Cerebellar nuclear complex (tissue), 1 donor: ENCODE measurements at regions not wholly inside any gene's neighbourhood (a gene's known extent, or its start where the extent isn't known, plus 50 kb on each side); places are given as distances from the start of the nearest gene placed in this dataset.

Source experiments
- DNase-seq, 2 experiments: peaks; one replicate each; lab custom pipeline; 2025; lab: John Stamatoyannopoulos, UW

GRCh38 chr7:50209461-50210135 lies 94.9 kb upstream of the IKZF1 start:
- DNase-seq, result no peak

- no peak for DNase-seq
These were observed 96.0 kb upstream of the IKZF1 start for GRCh38 chr7:50208378-50208982.

- no peak for DNase-seq
These were observed 96.7 kb upstream of the IKZF1 start for GRCh38 chr7:50207686-50208255.

- no peak for DNase-seq
These were observed 97.3 kb upstream of the IKZF1 start for GRCh38 chr7:50207251-50207564.

DNA sequence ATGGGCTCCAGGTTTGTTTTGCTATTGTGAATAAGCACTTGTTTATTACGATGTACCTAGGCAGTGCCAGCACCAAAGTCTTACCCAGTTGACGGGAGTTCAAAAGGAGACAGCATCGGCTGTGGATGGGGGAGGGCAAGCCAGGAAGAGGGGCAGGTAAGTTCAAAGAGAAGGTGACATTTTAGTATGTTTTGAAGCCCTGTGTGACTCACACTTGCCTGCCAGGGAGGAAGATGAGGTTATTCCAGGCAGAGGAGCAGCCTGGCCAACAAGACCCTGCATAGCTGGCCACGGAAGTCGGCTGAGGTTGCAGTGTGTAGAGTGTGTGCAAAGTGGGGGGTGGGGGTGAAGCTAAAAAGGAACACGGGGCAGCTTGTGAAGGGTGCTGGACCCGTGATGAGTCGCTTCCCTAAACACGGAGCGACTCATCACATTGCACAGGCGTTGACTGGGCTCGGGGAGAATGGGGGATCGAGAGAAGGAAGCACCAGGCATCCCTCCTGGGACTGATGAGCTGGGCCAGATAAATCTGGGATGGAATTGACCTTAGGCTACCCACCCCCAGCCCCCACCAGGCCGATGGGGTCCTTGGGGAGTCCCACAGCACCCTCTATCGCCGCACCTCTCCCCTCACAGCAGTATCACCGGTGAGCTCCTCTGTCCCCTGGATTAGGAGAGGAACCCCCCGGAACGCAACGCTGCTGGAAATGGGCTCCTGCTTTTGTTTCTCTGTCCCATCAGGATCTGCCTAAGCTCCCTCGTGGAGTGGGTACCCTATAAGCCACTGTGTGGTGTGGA lies 97.9 kb upstream of the IKZF1 start:
- DNase-seq, result no peak

DNA sequence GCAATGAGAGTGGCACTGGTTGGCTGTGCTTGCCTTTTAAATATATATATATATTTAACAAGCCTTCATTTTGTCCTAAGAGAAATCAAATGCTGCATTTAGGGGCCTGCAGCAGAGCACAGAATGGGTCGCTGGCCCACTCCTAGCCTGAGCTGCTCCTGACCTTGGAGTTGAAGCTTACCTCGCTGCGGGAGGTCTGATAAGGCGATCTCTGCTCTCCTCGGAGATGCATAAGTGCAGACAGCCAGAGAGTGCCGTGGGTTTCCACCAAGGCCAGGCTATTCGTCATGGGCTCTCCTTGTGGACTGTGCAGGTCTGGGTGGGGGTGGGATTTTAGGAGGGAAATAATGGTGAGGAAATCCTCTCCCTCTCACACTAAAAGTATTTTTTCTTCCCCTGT lies 99.5 kb upstream of the IKZF1 start:
- DNase-seq, result no peak

- no peak for DNase-seq
These were observed 99.9 kb upstream of the IKZF1 start for GRCh38 chr7:50204581-50204980.

GRCh38 chr7:50203521-50203920 lies 101.0 kb upstream of the IKZF1 start:
- no peak for DNase-seq

DNA sequence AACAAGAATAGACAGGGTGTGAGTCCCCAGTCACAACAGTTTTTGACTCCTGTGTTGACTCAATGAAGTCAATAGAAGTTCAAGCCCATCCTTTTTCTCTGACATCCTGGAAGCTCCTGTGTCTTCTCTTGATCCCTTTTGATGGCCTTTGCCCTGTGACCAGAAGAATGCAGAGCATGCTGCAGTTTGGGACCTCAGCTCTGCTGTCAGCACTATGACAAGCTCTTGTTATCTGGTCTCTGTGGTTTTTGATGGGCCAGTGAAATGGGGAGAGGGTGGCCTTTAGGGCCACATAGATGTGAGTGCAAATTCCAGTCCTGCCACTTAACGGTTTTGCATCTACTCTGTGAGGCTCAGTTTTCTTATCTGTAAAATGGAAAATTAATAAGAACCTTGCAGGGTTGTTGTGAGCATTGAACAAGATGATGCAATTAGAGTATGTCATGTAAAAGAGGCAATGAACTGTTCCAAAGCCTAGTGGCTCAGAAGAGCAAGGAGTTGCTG lies 102.4 kb upstream of the IKZF1 start:
- no peak for DNase-seq

- DNase-seq, result no peak
These were observed 104.7 kb upstream of the IKZF1 start for GRCh38 chr7:50199824-50200223.

GRCh38 chr7:50197549-50197948 lies 104.5 kb upstream of the ZPBP start:
- DNase-seq, result no peak

GRCh38 chr7:50196719-50197118 lies 103.7 kb upstream of the ZPBP start:
- no peak for DNase-seq

- DNase-seq, result peak in 1 of 2 experiments; percentile 59
These were observed 97.7 kb upstream of the ZPBP start for GRCh38 chr7:50190776-50191175.

GRCh38 chr7:50189371-50189770 lies 96.3 kb upstream of the ZPBP start:
- DNase-seq, result no peak

GRCh38 chr7:50185951-50186682 lies 93.1 kb upstream of the ZPBP start:
- no peak for DNase-seq

GRCh38 chr7:50185208-50185607 lies 92.2 kb upstream of the ZPBP start:
- no peak for DNase-seq

DNA sequence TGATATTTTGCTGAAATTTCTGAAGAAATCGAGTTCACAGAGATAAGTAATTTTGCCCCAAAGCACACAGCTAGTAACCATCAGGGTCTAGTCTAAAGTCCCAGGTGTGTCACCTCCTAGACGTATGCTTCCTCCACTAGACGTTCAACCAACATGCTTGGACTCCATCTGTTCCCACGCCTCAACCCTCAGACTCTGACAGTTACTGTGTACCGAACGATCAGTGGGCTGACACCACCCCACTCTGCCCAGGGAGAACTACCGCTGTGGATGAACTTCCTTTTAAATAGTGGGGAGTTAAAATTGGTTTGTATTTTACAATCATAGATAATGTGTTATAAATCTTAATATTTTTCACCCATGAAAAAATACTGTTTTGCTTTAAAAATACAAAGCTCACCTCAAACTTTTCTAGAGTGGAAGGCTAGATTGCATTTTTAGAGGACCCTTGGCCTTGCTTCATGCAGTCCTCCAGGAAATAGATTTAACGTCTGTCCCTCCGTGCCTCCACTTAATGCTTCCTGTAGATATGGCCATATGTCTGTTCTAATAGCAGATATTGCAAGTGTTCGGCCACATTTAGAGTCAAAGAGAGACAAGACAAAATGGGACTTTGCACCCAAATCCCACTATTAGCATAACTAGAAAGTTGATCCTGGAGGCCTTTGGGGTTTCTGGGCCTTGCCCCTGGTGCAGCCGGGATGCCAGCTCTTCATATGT lies 91.4 kb upstream of the ZPBP start:
- no peak for DNase-seq

GRCh38 chr7:50182759-50183158 lies 89.7 kb upstream of the ZPBP start:
- no peak for DNase-seq

- DNase-seq, result no peak
These were observed 88.0 kb upstream of the ZPBP start for GRCh38 chr7:50181081-50181480.

DNA sequence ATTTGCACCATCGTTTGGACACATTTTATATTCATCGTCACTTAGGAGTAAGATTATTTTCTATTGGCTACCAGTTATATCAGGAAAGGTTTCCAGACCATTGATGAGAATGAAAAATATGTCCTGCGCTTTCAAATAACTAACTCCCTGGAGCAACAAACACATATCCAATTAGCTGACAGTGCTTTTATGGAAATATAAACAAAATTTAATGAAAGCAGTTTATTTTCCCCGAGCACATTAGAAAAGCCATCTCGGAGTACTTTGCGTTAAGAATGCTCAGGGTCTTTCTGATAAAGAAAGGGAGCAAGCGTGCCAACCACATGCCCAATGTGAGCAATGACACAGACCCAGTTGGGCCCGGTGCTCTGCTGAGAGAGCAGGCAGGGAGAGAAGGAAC lies 85.1 kb upstream of the ZPBP start:
- no peak for DNase-seq

GRCh38 chr7:50174948-50175347 lies 81.9 kb upstream of the ZPBP start:
- no peak for DNase-seq
